Islet precursor cell (in vitro differentiated cells): ENCODE measurements at regions not wholly inside any gene's neighbourhood (a gene's known extent, or its start where the extent isn't known, plus 50 kb on each side); places are given as distances from the start of the nearest gene placed in this dataset.

Experiments
- DNase-seq: peaks from one replicate; pipeline ENCODE4 v3.0.0-alpha.2; 2018

- no peak for DNase-seq
These were observed 586.0 kb downstream of the TOX3 start for GRCh38 chr16:51960931-51961330.

- DNase-seq = no peak
These were observed 593.5 kb downstream of the TOX3 start for GRCh38 chr16:51953286-51953985.

GRCh38 chr16:51952500-51952899, 594.4 kb downstream of the TOX3 start:
- DNase-seq = no peak

GRCh38 chr16:51951668-51952298, 595.2 kb downstream of the TOX3 start:
- peak; percentile 72 for DNase-seq

GRCh38 chr16:51950118-51950780, 596.7 kb downstream of the TOX3 start:
- no peak for DNase-seq

GRCh38 chr16:51949282-51949681, 597.7 kb downstream of the TOX3 start:
- peak; percentile 56 for DNase-seq

- DNase-seq = no peak
These were observed 605.5 kb downstream of the TOX3 start for GRCh38 chr16:51941412-51941811.

GRCh38 chr16:51940183-51940582, 606.8 kb downstream of the TOX3 start:
- DNase-seq = no peak

GRCh38 chr16:51939378-51939871, 607.5 kb downstream of the TOX3 start:
- DNase-seq = no peak

GRCh38 chr16:51938861-51939260, 608.1 kb downstream of the TOX3 start:
- DNase-seq = no peak

GRCh38 chr16:51937771-51938170, 609.2 kb downstream of the TOX3 start:
- no peak for DNase-seq

- DNase-seq = no peak
These were observed 610.1 kb downstream of the TOX3 start for GRCh38 chr16:51936846-51937245.

GRCh38 chr16:51932317-51932716, 614.6 kb downstream of the TOX3 start:
- no peak for DNase-seq

GRCh38 chr16:51931653-51932052, 615.3 kb downstream of the TOX3 start:
- DNase-seq = no peak

- DNase-seq = no peak
These were observed 622.2 kb downstream of the TOX3 start for GRCh38 chr16:51924744-51925143.

GRCh38 chr16:51922476-51922875, 624.5 kb downstream of the TOX3 start:
- no peak for DNase-seq

- no peak for DNase-seq
These were observed 627.2 kb downstream of the TOX3 start for GRCh38 chr16:51919736-51920135.

GRCh38 chr16:51916814-51917213, 630.1 kb downstream of the TOX3 start:
- no peak for DNase-seq

- DNase-seq = no peak
These were observed 630.7 kb downstream of the TOX3 start for GRCh38 chr16:51916231-51916630.

- DNase-seq = no peak
These were observed 639.3 kb downstream of the TOX3 start for GRCh38 chr16:51907680-51908079.

- no peak for DNase-seq
These were observed 646.6 kb downstream of the TOX3 start for GRCh38 chr16:51900221-51900780.

- DNase-seq = no peak
These were observed 648.1 kb downstream of the TOX3 start for GRCh38 chr16:51898872-51899271.

- no peak for DNase-seq
These were observed 650.9 kb downstream of the TOX3 start for GRCh38 chr16:51896013-51896412.
